GM23248 (cell line): ENCODE measurements at regions not wholly inside any gene's neighbourhood (a gene's known extent, or its start where the extent isn't known, plus 50 kb on each side); places are given as distances from the start of the nearest gene placed in this dataset.

Experiments
- EZH2 ChIP-seq: fragments of 200-600 bp; sonication (generic); IDR thresholded peaks from 2 replicates; pipeline ENCODE4 v1.6.1; 2018; ENCODE audit warnings: antibody characterized with exemption, mild to moderate bottlenecking; ENCODE audit not compliant: insufficient read depth, poor library complexity, severe bottlenecking
- EZH2phosphoT487 ChIP-seq: fragments of 200-600 bp; sonication (generic); IDR thresholded peaks from 2 replicates; pipeline ENCODE4 v1.6.1; 2018; ENCODE audit warnings: antibody characterized with exemption, moderate library complexity, mild to moderate bottlenecking, low read depth; ENCODE audit not compliant: insufficient read depth

- no peak for TF ChIP-seq EZH2
- TF ChIP-seq EZH2phosphoT487 = no peak
Measured at GRCh38 chr10:133013463-133013862, 71.1 kb upstream of the CFAP46 start.
